ENCODE measurements at regions not wholly inside any gene's neighbourhood (a gene's known extent, or its start where the extent isn't known, plus 50 kb on each side); places are given as distances from the start of the nearest gene placed in this dataset.

- DNase-seq (ENCODE audit: low spot score) (no peak), ATAC-seq (ENCODE audit: low FRiP score) (no peak)
- TF ChIP-seq CTCF (IDR thresholded peaks at IDR 0.05), result no peak
Measured at GRCh38 chr3:104629038-104629437, 737.7 kb upstream of the ALCAM start.

- DNase-seq (ENCODE audit: low spot score), result no peak
- ATAC-seq (ENCODE audit: low FRiP score), result no peak
- no peak for TF ChIP-seq CTCF (IDR thresholded peaks at IDR 0.05)
Measured at GRCh38 chr3:104631254-104631653, 735.5 kb upstream of the ALCAM start.

- no peak for ATAC-seq (ENCODE audit: low FRiP score)
- no peak for DNase-seq (ENCODE audit: low spot score)
- TF ChIP-seq CTCF (IDR thresholded peaks at IDR 0.05), result no peak
Measured at GRCh38 chr3:104632521-104632920, 734.2 kb upstream of the ALCAM start.

GRCh38 chr3:104632947-104633346, 733.8 kb upstream of the ALCAM start:
- no peak for TF ChIP-seq CTCF (IDR thresholded peaks at IDR 0.05)
- no peak for ATAC-seq (ENCODE audit: low FRiP score)
- DNase-seq (ENCODE audit: low spot score), result no peak

GRCh38 chr3:104635872-104636580, 730.7 kb upstream of the ALCAM start:
- DNase-seq (ENCODE audit: low spot score) (no peak), ATAC-seq (ENCODE audit: low FRiP score) (no peak)
- no peak for TF ChIP-seq CTCF (IDR thresholded peaks at IDR 0.05)

- ATAC-seq (ENCODE audit: low FRiP score) (no peak), DNase-seq (ENCODE audit: low spot score) (no peak)
Measured at GRCh38 chr3:104642827-104643226, 723.9 kb upstream of the ALCAM start.

More at GRCh38 chr3:104642827-104643226, 723.9 kb upstream of the ALCAM start:
- TF ChIP-seq CTCF (IDR thresholded peaks at IDR 0.05), result no peak
